ENCODE measurements at regions not wholly inside any gene's neighbourhood (a gene's known extent, or its start where the extent isn't known, plus 50 kb on each side); places are given as distances from the start of the nearest gene placed in this dataset.

GRCh38 chr5:135723491-135723890 lies 111.0 kb upstream of the SLC25A48 start:
- Histone ChIP-seq H3K79me2 (replicated peaks; ENCODE audit: insufficient read depth, low read length) (no peaks in the 10 kb centered on the region), H3K9me2 (ENCODE audit: insufficient read depth, low read length) (no peaks in the 10 kb centered on the region), H3K27me3 (ENCODE audit: insufficient read depth, low read depth, low read length) (no peaks in the 10 kb centered on the region), H4K20me1 (ENCODE audit: insufficient read depth) (no peaks in the 10 kb centered on the region), H3K9me3 (ENCODE audit: low read length) (no peaks in the 10 kb centered on the region), H3K36me3 (ENCODE audit: insufficient read depth, low read length) (no peaks in the 10 kb centered on the region), H3K27ac (ENCODE audit: low read length) (no peak overlapping the region), H3F3A (ENCODE audit: insufficient read depth, low read length, poor library complexity, severe bottlenecking) (no peaks in the 10 kb centered on the region), H3K9ac (ENCODE audit: low read length) (no peak overlapping the region), H2AFZ (ENCODE audit: low read depth, low read length) (no peak overlapping the region), H3K4me3 (ENCODE audit: low read length) (no peak overlapping the region), H3K4me2 (ENCODE audit: low read length) (no peak overlapping the region)
- no peak for TF ChIP-seq EZH2 (IDR thresholded peaks at IDR 0.05; ENCODE audit: borderline replicate concordance, insufficient read depth, low read length, poor library complexity, severe bottlenecking)
- no peak for TF ChIP-seq EP300 (conservative IDR thresholded peaks at IDR 0.05; ENCODE audit: poor library complexity, severe bottlenecking)

DNA sequence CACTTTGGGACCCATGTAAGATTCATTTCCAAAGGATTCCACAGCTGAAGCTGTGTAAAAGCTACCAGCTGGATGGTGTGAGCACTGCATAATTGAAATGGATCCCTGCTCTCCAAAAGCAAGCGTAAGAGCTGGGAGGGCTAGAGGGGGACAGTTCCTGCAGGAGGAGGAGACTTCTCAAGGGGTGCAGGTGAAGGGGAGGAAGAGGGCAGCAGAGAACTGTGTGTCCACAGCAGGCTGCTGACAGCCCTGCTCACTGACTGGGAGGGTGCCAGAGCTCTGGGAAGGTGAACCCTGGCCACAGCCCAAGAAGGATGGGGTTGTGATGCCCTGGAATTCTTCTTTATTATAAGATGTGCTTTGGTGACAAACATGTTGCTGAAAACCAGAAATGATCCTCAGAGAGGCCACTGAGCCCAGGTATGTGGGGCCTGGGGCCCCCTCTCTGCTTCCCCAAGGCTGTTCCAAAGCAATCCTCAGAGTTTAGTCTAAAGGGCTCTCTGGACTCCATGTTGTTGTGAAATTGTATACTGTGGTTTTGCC lies 112.8 kb upstream of the SLC25A48 start:
- H3K4me2 ChIP-seq (ENCODE audit: low read length): no peak overlapping the region
- H3K9ac ChIP-seq (ENCODE audit: low read length): no peak overlapping the region
- H3K27ac ChIP-seq (ENCODE audit: low read length): no peak overlapping the region
- H3K79me2 ChIP-seq (replicated peaks; ENCODE audit: insufficient read depth, low read length): no peaks in the 10 kb centered on the region
- TF ChIP-seq RAD21 (conservative IDR thresholded peaks at IDR 0.05) (no peak), EZH2 (IDR thresholded peaks at IDR 0.05; ENCODE audit: borderline replicate concordance, insufficient read depth, low read length, poor library complexity, severe bottlenecking) (no peak), CTCF (IDR thresholded peaks at IDR 0.05; ENCODE audit: poor library complexity, severe bottlenecking) (no peak), MXI1 (conservative IDR thresholded peaks at IDR 0.05; ENCODE audit: poor library complexity, severe bottlenecking) (no peak), SMC3 (conservative IDR thresholded peaks at IDR 0.05; ENCODE audit: poor library complexity) (no peak), TAF1 (IDR thresholded peaks at IDR 0.05; ENCODE audit: low read depth) (no peak), POLR2AphosphoS5 (IDR thresholded peaks at IDR 0.05) (no peak), EP300 (conservative IDR thresholded peaks at IDR 0.05; ENCODE audit: poor library complexity, severe bottlenecking) (no peak)
- TF ChIP-seq, protein P1, sequence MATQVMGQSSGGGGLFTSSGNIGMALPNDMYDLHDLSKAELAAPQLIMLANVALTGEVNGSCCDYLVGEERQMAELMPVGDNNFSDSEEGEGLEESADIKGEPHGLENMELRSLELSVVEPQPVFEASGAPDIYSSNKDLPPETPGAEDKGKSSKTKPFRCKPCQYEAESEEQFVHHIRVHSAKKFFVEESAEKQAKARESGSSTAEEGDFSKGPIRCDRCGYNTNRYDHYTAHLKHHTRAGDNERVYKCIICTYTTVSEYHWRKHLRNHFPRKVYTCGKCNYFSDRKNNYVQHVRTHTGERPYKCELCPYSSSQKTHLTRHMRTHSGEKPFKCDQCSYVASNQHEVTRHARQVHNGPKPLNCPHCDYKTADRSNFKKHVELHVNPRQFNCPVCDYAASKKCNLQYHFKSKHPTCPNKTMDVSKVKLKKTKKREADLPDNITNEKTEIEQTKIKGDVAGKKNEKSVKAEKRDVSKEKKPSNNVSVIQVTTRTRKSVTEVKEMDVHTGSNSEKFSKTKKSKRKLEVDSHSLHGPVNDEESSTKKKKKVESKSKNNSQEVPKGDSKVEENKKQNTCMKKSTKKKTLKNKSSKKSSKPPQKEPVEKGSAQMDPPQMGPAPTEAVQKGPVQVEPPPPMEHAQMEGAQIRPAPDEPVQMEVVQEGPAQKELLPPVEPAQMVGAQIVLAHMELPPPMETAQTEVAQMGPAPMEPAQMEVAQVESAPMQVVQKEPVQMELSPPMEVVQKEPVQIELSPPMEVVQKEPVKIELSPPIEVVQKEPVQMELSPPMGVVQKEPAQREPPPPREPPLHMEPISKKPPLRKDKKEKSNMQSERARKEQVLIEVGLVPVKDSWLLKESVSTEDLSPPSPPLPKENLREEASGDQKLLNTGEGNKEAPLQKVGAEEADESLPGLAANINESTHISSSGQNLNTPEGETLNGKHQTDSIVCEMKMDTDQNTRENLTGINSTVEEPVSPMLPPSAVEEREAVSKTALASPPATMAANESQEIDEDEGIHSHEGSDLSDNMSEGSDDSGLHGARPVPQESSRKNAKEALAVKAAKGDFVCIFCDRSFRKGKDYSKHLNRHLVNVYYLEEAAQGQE (IDR thresholded peaks at IDR 0.05; ENCODE audit: borderline replicate concordance): no peak
- H2AFZ ChIP-seq (ENCODE audit: low read depth, low read length): no peak overlapping the region
- no peaks in the 10 kb centered on the region for H3K36me3 ChIP-seq (ENCODE audit: insufficient read depth, low read length)
- H4K20me1 ChIP-seq (ENCODE audit: insufficient read depth): no peaks in the 10 kb centered on the region
- H3K9me3 ChIP-seq (ENCODE audit: low read length): no peaks in the 10 kb centered on the region
- no peaks in the 10 kb centered on the region for H3K9me2 ChIP-seq (ENCODE audit: insufficient read depth, low read length)
- H3K4me3 ChIP-seq (ENCODE audit: low read length): no peak overlapping the region
- H3K27me3 ChIP-seq (ENCODE audit: insufficient read depth, low read depth, low read length): no peaks in the 10 kb centered on the region
- H3F3A ChIP-seq (ENCODE audit: insufficient read depth, low read length, poor library complexity, severe bottlenecking): no peaks in the 10 kb centered on the region

All from neural cell (in vitro differentiated cells).